ENCODE measurements at regions not wholly inside any gene's neighbourhood (a gene's known extent, or its start where the extent isn't known, plus 50 kb on each side); places are given as distances from the start of the nearest gene placed in this dataset.
"Not testable (repeated sequence)": the region's sequence is repeated elsewhere in the genome, so short reads cannot be mapped to it uniquely, and the experiment has no call there.

DNA sequence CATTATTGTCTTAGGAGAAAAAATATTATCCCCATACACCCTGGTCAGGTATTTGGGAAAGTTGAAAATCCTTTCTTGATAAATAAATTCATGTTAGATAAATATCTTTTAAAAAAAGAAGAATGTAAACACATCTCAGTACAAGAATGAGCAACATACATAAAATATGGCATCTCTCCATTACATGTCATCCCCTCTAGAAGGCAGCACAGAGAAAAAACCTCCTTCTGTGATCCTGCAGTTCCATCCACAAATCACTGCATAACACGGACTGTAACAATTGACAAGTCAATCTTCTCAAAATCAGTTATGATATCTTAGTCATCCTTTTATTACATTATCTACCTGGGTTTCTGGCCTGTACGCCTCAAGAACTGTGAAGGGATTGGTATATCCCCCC, 683.9 kb upstream of the KLHL1 start:
- no peak for DNase-seq (ENCODE audit: low read depth in 3 of 3)

DNA sequence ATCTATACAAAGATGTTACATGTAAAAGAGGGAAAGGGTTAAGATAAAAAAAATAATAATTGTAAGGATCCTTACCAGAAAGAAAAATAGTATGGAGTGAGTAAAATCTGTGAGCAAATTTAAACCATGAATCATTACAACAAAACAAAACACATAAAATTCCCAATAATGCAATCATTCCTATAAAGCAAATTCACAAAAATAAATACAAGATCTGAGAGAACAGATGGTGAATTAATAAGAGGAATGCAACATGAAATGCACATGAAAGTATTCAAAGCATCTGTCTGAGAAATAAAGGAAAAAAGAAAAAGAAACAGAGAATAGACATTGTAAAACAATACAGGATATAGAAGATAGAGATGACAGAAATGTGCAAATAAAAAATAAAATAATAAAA, 681.5 kb upstream of the KLHL1 start:
- no peak for DNase-seq (ENCODE audit: low read depth in 3 of 3)

DNA sequence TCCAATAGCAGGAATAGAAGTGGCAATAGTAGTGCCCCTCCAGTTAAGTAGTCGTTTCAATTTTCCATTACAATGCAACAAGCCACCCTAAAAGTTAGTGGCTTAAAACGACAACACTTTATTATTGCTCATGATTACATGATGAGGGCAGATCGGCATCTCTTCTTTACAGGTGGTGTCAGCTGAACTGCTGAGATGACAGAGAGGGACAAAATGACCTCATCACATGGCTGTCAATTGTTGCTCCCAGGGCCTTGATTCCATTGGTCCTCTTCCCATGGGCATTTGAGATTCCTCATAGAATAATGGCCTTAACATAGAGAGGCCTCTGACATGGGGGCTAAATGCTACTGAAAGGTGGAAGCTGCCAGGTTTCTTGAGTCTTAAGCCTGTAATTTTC, 679.8 kb upstream of the KLHL1 start:
- DNase-seq (ENCODE audit: low read depth in 3 of 3) = no peak

DNA sequence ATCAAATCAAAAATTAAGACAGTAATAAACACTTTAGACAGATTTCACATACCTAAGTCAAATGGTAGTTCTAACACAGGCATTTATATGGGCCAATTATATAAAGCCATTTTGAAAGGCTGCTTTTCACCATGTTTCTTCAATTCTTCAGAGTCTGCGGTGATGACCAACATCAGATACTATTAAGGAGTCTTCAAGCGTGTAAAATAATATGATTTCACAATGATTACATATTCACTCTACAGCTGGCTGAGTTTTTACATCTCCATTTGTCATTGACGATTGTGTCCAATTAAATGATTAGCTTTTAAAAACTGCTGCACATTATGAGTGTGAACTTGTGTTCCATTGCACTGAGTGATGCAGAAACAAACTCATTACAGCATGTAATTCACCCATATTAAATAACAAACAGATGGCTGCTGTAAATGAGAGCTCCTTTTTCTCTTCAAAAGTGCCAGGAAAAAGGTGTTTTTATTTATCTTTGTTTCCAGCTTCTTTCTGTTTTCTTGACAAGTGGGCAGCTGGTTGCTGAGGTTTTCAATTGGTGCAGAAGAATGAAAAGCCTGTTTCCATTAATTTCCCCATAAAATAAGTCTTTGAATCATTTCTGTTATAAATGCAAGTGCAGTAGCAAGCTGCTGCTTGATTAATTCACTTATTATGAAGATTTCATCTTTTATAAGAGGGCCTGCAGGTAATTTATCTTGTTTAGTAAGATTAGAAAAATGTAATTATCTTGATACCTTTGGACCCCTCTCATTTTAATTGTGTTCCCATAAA, 676.1 kb upstream of the KLHL1 start:
- no peak for DNase-seq (ENCODE audit: low read depth in 3 of 3)

DNA sequence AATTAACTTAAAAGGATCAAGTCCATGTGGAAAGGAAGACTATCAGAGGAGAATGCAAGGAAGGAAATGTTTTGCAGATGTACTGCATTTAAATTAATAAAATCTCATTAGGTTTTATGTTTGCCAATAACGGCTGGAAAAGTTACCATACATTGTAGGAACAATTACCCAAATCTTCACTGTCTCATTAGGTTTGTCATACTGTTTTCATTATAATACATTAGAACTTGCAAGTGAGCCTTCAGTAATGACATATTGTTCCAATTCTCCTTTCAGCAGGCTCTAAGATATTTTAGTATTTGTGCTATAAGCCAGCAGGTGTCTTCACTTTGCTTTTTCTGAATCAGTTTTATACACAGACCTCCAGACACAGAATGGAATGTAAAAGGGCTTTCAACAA, 661.6 kb upstream of the KLHL1 start:
- no peak for DNase-seq (ENCODE audit: low read depth in 3 of 3)

DNA sequence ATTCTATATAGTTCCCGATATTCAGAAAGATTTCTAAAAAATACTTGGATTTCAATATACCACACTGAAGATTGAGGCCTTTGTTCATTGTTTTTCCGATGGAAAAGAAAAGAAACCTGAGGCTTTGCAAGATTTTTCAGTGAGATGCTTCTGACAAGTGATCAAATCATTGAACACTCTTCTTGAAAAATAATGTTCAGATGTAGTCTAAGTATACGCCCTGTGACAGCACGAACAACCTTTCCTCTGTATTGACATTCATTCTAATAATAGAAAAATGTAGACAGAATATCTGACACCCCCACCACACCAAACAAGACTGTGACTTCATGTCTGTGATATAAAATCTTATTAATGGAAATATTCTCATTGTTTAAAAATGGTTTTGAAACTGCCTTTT, 650.7 kb upstream of the KLHL1 start:
- DNase-seq (ENCODE audit: low read depth in 3 of 3) = no peak

DNA sequence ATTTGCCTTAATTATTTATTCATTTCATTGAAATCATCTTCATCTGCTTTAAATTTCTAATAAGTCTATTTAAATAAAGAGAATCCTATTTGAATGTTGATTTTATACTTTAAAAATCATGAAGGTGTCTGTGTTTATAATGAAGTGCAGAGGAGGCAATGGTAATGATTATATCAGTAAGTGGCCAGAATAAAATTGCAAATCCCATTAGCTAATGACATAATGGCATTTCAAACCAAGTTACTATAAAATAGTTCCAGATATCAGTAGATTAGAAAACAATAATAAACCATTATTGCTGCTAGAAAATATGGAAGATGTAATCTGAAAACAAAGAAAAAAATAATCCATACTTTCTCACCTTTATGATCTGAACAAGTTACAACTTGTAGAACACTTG, 647.8 kb upstream of the KLHL1 start:
- DNase-seq (ENCODE audit: low read depth in 3 of 3) = no peak

DNA sequence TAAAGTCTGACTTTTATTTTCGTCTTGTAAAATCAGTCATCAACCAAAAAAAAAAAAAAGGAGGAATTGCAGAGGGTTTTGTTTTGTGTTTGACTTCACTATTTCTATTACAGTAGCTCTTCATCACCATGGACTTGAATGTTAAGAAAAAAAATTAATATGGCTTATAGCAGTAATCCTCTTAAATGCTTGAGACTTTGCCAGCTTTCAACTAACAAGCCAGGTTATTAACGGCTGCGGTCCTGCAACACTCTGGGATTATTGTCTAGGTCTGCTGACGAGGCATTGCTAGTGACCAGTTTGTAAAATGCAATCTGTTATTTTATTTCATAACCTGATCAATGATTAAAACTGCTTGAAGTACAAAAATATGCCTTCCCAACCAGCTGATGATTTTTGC, 647.2 kb upstream of the KLHL1 start:
- no peak for DNase-seq (ENCODE audit: low read depth in 3 of 3)

DNA sequence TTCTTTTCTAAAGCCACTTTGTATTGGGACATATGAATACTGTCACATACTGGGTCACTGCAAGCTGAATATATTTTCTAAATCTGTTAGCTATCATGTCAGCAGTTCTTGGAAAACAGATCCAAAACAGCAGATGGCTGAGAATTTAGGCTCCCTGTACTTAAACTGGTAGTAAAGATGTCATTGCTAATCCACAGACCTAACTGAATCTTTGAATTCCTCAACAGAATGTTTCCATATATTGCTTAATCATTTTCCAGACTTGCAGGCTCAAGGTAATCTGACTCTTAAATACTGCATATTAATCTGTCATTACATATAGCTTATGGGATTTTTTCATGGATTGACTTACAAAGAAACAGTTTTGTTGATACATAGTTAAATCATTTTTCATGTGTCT, 639.0 kb upstream of the KLHL1 start:
- DNase-seq (ENCODE audit: low read depth in 3 of 3) = no peak

DNA sequence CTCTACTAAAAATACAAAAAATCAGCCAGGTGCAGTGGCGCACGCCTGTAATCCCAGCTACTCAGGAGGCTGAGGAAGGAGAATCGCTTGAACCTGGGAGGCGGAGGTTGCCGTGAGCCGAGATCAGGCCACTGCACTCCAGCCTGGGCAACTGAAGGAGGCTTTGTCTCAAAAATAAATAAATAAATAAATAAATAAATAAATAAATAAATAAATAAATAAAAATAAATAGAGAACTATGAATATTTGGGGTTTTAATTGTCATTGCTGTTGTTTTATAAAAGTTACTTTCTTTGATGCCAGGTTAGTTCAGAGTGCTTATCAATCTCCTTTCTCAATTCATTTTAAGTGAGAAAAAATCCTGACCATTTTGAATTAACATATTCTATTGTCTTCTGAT, 638.2 kb upstream of the KLHL1 start:
- DNase-seq (ENCODE audit: low read depth in 3 of 3) = not testable (repeated sequence)

DNA sequence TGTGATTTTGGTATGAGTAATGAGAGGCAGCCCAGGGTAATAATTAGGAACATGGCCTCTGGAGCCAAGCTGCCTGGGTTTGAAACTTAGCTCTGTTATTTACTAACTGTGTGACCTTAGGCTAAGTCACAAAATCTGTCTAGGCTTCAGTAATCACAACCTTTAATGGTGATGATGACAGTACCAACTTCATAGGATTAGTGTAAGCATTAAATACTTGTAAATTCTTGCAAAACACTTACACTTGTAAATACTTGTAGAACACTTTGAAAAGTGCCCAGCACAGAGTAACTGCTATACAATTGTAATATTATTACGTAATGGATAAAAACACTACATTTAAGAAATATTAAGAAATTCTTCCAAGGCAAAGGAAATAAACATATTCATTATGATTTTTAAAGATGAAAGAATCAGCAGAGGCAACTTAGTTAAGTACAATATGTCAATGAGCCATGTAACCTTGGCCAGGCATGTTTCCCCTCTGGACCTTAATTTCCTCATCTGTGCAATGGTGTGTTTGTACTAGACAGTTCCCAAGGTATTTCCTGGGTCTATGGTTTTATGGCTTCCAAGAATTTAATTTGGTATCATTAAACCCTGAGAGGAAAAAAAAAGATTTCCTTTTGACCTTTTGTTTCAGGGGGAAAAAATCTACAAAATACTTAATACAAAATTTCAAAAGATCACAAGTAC, 628.5 kb upstream of the KLHL1 start:
- DNase-seq (ENCODE audit: low read depth in 3 of 3) = no peak

DNA sequence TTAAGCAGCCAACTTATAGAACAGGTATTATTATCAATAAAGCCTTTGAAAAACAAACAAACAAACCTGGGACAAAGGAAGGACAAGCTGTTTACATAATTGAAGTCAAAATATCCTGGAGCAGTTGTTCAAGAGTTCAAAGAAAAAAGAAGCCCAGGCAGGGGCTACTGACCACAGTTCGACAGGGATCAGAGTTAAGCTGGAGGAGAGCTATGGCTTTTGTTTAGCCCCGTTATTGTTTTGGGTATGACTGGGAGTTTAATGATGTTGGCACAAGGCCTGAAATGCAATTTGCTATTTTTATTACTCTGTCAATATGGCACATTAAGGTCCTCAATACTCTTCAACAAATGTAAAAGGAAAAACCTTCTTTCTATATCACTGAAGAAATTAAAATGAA, 624.4 kb upstream of the KLHL1 start:
- DNase-seq (ENCODE audit: low read depth in 3 of 3) = no peak

DNA sequence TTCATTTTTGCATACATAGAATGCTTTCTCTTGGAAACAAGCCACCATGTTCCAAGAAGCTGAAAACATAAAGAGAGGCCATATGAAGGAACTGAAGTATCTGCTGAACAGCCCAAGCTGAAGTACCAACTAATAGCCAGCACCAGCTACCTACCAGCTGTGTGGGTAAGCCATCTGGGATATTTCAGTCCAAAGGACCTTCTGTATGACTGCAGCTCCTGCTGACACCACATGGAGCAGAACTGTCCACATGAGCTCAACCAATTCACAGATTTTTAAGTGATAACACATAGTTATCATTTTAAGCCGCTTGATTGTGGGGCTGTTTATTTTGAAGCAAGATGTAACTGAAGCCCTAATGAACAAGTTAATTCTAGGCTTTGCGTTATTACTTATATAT, 621.1 kb upstream of the KLHL1 start:
- DNase-seq (ENCODE audit: low read depth in 3 of 3) = no peak

DNA sequence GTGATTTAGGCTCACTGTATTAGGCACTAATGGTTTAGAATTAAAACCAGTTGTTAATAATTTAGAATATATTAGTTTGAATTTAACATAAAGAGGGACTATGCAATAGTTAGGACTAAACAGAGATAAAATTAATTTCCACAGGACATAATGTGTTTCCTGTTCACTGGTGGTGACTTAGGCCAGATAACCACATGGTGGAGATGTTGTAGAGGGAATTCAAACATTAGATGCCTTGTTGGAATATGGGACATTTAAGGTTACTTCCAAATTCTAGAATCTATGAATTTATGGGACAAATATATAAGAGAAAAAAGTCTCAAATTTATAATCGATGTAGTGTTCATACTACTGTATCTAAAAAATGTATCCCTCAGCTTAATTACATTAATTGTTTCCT, 615.5 kb upstream of the KLHL1 start:
- DNase-seq (ENCODE audit: low read depth in 3 of 3) = no peak

DNA sequence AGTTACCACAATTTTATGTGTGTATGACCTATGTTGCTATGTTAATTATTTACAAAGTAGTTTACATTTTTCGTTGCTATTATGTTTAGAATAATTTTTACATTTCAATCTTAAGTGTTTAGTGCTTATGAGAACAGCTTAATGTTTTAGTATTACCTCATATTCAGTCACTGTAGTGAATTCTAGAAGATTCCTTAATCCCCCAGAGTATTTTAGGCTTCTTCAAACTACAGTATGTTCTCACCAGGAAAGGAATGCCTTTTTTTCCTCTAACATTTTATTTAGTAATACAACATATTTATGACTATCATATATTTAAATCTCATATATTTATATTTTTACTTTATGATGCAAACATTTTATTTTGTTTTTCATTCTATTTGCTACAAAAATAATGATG, 612.1 kb upstream of the KLHL1 start:
- no peak for DNase-seq (ENCODE audit: low read depth in 3 of 3)

DNA sequence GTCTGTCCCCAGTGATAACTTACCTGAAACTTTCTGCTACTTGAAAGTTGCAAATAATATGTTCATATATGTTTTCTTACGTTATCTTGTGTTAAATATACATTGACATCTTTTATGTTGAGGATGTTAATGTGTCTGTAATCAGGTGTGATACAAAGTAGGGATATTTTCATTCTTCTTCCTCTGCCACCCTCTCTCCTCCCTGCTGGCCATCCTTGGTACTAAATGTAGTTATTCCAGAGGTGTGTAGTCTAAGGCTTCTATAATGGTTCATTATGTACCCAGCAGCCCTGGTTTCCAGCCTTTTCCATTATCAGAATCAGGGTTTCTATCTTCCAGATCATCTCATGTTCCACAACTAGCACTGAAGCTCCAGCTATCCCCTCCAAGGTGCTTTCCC, 606.7 kb upstream of the KLHL1 start:
- DNase-seq (ENCODE audit: low read depth in 3 of 3) = no peak

DNA sequence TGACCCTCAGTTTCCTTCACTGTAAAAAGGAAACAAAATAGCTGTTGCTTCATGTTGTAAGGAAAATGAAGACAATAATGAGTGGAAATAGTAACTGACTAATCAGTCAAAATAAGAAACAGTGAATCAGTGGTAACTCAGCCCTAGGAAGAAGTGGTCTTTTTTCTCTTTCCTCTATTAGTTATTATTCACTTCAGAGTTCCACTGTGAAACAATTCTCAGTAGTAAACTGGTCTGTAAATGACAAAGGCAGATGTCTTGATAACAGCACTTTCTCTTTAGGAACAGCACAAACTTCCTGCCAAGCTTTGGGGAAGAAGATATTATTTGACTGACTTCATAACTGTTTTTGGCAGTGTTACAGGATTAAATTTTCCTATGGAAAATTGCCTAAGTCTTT, 600.5 kb upstream of the KLHL1 start:
- DNase-seq (ENCODE audit: low read depth in 3 of 3) = no peak

DNA sequence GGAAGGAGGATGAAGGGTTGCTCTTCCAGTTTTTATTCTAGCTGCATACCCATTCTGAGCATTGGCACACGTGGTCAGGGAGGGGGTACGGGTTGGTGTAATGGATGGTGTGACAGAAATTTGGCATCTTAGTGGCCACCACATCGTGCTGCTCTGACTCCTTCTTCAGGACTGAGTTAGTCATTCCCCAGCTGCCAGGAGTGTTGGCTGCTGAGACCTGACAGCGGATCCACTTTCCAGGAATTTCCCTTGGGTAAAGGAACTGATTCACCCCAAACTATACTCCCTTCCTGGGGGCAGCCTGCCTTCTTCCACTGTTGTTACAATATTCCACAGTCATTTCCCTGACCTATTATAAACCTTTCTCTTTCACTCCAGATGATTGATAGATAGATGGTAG, 595.5 kb upstream of the KLHL1 start:
- DNase-seq (ENCODE audit: low read depth in 3 of 3) = no peak

DNA sequence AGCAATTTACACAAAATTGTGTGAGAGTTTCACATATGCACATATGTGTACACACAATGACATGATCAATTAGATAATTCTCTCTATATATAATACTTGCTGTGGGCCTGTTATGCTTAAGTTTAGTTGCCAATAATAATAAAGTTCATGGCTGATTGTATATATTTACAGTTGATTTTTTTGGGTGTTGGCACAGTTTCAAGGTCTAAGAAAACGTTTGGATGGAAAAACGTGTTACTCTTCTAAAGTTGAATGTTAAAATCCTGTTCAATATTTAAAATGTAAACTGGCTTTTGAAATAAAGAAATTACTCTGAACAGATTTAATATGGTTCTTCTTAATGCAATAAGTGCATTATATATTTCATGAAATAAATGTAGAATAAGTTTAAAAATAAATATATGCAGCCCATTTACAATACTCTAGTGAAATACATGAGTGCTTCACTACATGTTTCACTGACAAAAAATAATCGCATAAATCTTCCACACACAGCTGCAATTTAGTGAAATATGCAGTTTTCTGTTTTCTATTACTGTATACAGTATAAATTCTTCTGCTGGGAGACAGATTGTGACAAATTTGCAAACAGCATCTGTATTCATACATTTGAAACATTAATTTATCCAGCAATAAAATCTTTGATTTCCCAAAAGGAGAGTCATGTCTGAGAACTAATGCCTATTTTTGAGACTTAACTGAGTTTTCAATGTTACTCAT, 586.9 kb upstream of the KLHL1 start:
- no peak for DNase-seq (ENCODE audit: low read depth in 3 of 3)

DNA sequence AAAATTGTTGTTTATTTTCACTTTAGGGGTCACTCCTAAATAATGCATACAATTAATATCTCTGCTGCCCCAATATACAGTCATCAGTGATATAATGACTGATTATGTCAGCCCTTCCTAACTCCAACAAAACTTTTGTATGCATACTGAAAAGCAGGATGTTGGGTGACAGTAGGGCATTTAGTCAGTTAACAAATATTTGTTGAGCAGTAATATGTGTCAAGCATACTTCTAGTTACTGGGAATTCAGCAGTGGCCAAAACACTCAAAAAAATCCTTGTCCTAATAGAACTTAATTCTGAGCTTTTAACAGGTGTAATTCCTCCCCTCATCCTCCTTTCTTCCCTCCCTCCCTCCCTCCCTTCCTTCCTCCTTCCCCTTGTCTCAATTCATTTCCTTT, 560.7 kb upstream of the KLHL1 start:
- DNase-seq (ENCODE audit: low read depth in 3 of 3) = no peak

DNA sequence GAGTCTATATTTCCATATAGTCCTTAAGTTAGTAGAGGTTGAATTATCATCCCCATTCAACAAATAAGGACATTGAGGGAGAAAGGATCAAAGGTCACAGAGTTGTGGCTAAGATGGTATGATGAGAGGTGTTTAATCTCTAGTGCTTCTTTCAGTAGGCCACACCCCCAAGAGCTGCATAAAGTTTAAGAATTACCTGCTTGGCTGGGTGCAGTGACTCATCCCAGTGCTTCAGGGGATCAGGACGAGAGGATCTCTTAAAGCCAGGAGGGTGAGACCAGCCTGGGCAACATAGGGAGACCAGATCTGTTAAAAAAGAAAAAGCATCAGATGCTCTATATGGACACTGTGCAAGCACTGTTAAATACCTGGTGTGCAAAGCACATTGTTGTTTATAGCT, 560.0 kb upstream of the KLHL1 start:
- DNase-seq (ENCODE audit: low read depth in 3 of 3) = no peak

DNA sequence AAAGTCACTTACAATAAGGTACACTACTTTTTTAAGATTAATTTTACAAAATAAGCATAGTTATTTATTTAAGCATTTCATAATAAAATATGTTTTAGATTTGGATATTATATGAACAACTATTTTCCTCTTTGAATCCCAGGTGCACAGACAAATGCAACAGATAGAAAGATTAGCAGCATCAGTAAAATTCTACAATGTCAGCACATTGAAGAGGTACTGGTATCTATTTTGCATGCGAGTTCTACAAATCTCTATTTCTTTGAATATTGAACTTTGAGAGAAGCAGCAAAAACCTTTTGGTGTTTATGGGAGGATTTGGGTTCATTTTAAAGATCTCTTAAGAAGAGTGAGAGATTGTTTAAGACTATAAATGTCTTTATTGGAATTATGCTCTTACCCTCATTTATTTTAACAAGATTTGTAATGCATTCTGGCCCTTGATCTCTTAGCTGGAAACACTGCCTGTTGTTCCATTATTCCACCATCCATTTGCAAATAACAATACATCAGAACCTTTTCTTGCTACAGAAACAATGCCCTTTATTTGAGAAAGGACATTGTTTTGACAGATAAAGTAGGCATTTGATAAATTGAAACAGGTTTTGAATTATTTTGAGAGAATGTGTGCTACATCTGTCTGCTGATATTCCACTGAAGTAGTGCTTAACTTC, 558.8 kb upstream of the KLHL1 start:
- no peak for DNase-seq (ENCODE audit: low read depth in 3 of 3)

Data from stimulated activated CD4-positive, alpha-beta T cell treated with anti-CD3 and anti-CD28 coated beads, TNF-alpha, amount 100 ng/mL, for 48 hours (primary cell).